H1 (cell line): ENCODE measurements at regions not wholly inside any gene's neighbourhood (a gene's known extent, or its start where the extent isn't known, plus 50 kb on each side); places are given as distances from the start of the nearest gene placed in this dataset.

Experiments
- CTCF ChIA-PET: fragments of 300-600 bp; sonication (Branson Sonifier 250); formaldehyde crosslinking; loops from one replicate; lab custom pipeline; 2021; ENCODE audit not compliant: partially characterized antibody; lab: Charles Lee
- POLR2A ChIA-PET: fragments of 300-600 bp; sonication (Branson Sonifier 250); formaldehyde crosslinking; loops from one replicate; lab custom pipeline; 2021; ENCODE audit warnings: inconsistent platforms; ENCODE audit not compliant: partially characterized antibody; lab: Charles Lee
- DNase-seq, 2 experiments: peaks; one replicate each; pipeline versions ENCODE4 v3.0.0 to v3.0.0-alpha.2; 2010 to 2022; ENCODE audit warnings: low spot score in 2 of 2, low read depth in 1 of 2, mixed read lengths in 1 of 2
- FAIRE-seq: peaks from 2 replicates; lab custom pipeline; 2011; peaks lifted over from hg19 to GRCh38; lab: Jason Lieb, UNC
- H2AFZ ChIP-seq: 2 replicates; pipeline ENCODE4 v1.8.1; 2012; ENCODE audit warnings: low read length, inconsistent platforms
- H2AK5ac ChIP-seq: 2 replicates; pipeline ENCODE4 v1.6.1; 2013; ENCODE audit warnings: low read depth, low read length
- H2BK120ac ChIP-seq: replicated peaks from 2 replicates; pipeline ENCODE3; 2013; ENCODE audit warnings: low read depth, low read length, inconsistent platforms
- H2BK12ac ChIP-seq: 2 replicates; pipeline ENCODE4 v1.6.1; 2013; ENCODE audit warnings: low read depth, low read length
- H2BK15ac ChIP-seq: 2 replicates; pipeline ENCODE4 v1.6.1; 2013; ENCODE audit warnings: low read length
- H2BK20ac ChIP-seq: 2 replicates; pipeline ENCODE4 v1.6.1; 2013; ENCODE audit warnings: low read length
- H2BK5ac ChIP-seq: 2 replicates; pipeline ENCODE4 v1.6.1; 2013; ENCODE audit warnings: low read depth, low read length
- H3K14ac ChIP-seq: 2 replicates; pipeline ENCODE4 v1.6.1; 2013; ENCODE audit warnings: inconsistent platforms; ENCODE audit not compliant: insufficient read length
- H3K18ac ChIP-seq: 2 replicates; pipeline ENCODE4 v1.6.1; 2013; ENCODE audit warnings: low read length; ENCODE audit errors: extremely low read depth
- H3K23ac ChIP-seq: 2 replicates; pipeline ENCODE4 v1.6.1; 2013; ENCODE audit warnings: inconsistent platforms; ENCODE audit not compliant: insufficient read length
- H3K23me2 ChIP-seq: 2 replicates; pipeline ENCODE4 v1.6.1; 2013; ENCODE audit warnings: low read depth, low read length
- H3K27ac ChIP-seq: 2 replicates; pipeline ENCODE4 v1.6.1; 2011; ENCODE audit warnings: low read depth, low read length, inconsistent platforms
- H3K27me3 ChIP-seq, 4 experiments: replicated peaks in 1 of 4; 1 replicate in 1 of 4; 2 replicates in 3 of 4; pipeline versions ENCODE4 v1.6.1 to v1.8.1; 2011 to 2013; ENCODE audit warnings: low read length in 3 of 4, mild to moderate bottlenecking in 3 of 4, inconsistent platforms in 2 of 4, mixed read lengths in 2 of 4, moderate library complexity in 1 of 4; ENCODE audit not compliant: control insufficient read depth in 3 of 4, insufficient read depth in 3 of 4; ENCODE audit errors: extremely low read depth in 1 of 4
- H3K36me3 ChIP-seq, 4 experiments: 2 replicates each; pipeline versions ENCODE4 v1.6.1 to v1.8.1; 2011 to 2013; ENCODE audit warnings: mild to moderate bottlenecking in 4 of 4, low read length in 3 of 4, moderate library complexity in 2 of 4, control low read depth in 1 of 4, inconsistent platforms in 1 of 4; ENCODE audit not compliant: insufficient read depth in 4 of 4, control insufficient read depth in 2 of 4
- H3K4ac ChIP-seq: replicated peaks from 2 replicates; pipeline ENCODE3; 2013; ENCODE audit warnings: low read length, low read depth, mixed read lengths, inconsistent platforms; ENCODE audit not compliant: insufficient read length
- H3K4me1 ChIP-seq, 4 experiments: replicated peaks in 1 of 4; 1 replicate in 1 of 4; 2 replicates in 3 of 4; pipeline versions ENCODE4 v1.6.1 to v1.8.1; 2011 to 2013; ENCODE audit warnings: low read length in 3 of 4, inconsistent platforms in 2 of 4, mixed read lengths in 1 of 4; ENCODE audit not compliant: insufficient read depth in 4 of 4, control insufficient read depth in 3 of 4
- H3K4me2 ChIP-seq, 2 experiments: 2 replicates each; pipeline versions ENCODE4 v1.6.1 to v1.8.1; 2011 to 2013; ENCODE audit warnings: low read depth in 2 of 2, low read length in 2 of 2, control low read depth in 1 of 2, inconsistent platforms in 1 of 2, mild to moderate bottlenecking in 1 of 2; ENCODE audit not compliant: insufficient read depth in 1 of 2
- H3K4me3 ChIP-seq, 4 experiments: fragments of 200-600, 300-600 bp in 1 of 4; sonication (generic), shearing (Covaris generic), sonication (Bioruptor Twin) in 1 of 4; 2 replicates each; pipeline versions ENCODE4 v1.5.1 to v1.8.1; 2011 to 2016; ENCODE audit warnings: low read length in 4 of 4, low read depth in 3 of 4, control low read depth in 2 of 4, inconsistent platforms in 2 of 4, mild to moderate bottlenecking in 2 of 4, mixed read lengths in 1 of 4, moderate library complexity in 1 of 4; ENCODE audit not compliant: insufficient read depth in 2 of 4; ENCODE audit errors: extremely low read depth in 1 of 4
- H3K56ac ChIP-seq: replicated peaks from 2 replicates; pipeline ENCODE3; 2013; ENCODE audit warnings: low read depth, mild to moderate bottlenecking, mixed read lengths, low read length, inconsistent platforms; ENCODE audit not compliant: insufficient read length
- H3K79me1 ChIP-seq: 2 replicates; pipeline ENCODE4 v1.6.1; 2013; ENCODE audit warnings: low read depth, low read length, control low read depth
- H3K79me2 ChIP-seq, 2 experiments: 2 replicates each; pipeline versions ENCODE4 v1.6.1 to v1.8.1; 2012 to 2013; ENCODE audit warnings: low read length in 2 of 2, mild to moderate bottlenecking in 2 of 2, inconsistent platforms in 1 of 2; ENCODE audit not compliant: insufficient read depth in 2 of 2, control insufficient read depth in 1 of 2
- H3K9ac ChIP-seq, 4 experiments: replicated peaks in 1 of 4; 1 replicate in 1 of 4; 2 replicates in 3 of 4; pipeline versions ENCODE4 v1.6.1 to v1.8.1; 2011 to 2013; ENCODE audit warnings: low read depth in 3 of 4, low read length in 3 of 4, control low read depth in 2 of 4, mild to moderate bottlenecking in 2 of 4, moderate library complexity in 2 of 4, inconsistent platforms in 1 of 4; ENCODE audit errors: extremely low read depth in 1 of 4
- H3K9me3 ChIP-seq, 2 experiments: 2 replicates each; pipeline versions ENCODE4 v1.6.1 to v1.8.1; 2012 to 2013; ENCODE audit warnings: mild to moderate bottlenecking in 2 of 2, moderate library complexity in 2 of 2, control low read depth in 1 of 2, inconsistent platforms in 1 of 2, low read depth in 1 of 2, low read length in 1 of 2, mixed read lengths in 1 of 2; ENCODE audit not compliant: insufficient read depth in 2 of 2
- H4K20me1 ChIP-seq, 2 experiments: replicated peaks in 1 of 2; 2 replicates each; pipeline versions ENCODE3 to v1.8.1; 2011 to 2013; ENCODE audit warnings: inconsistent platforms in 2 of 2, low read length in 2 of 2, mild to moderate bottlenecking in 1 of 2; ENCODE audit not compliant: insufficient read depth in 2 of 2, control insufficient read depth in 1 of 2
- H4K5ac ChIP-seq: 2 replicates; pipeline ENCODE4 v1.6.1; 2013; ENCODE audit warnings: low read length, low read depth, mixed read lengths, inconsistent platforms; ENCODE audit not compliant: insufficient read length
- H4K8ac ChIP-seq: 2 replicates; pipeline ENCODE4 v1.8.0; 2013; ENCODE audit warnings: mild to moderate bottlenecking, moderate library complexity, low read length, inconsistent platforms; ENCODE audit not compliant: insufficient read depth; ENCODE audit errors: extremely low read depth
- H4K91ac ChIP-seq: replicated peaks from 2 replicates; pipeline ENCODE3; 2013; ENCODE audit warnings: low read length, mixed read lengths, inconsistent platforms; ENCODE audit not compliant: insufficient read length
- BACH1 ChIP-seq: IDR thresholded peaks from 2 replicates; pipeline ENCODE4 v1.6.1; 2012; ENCODE audit warnings: low read length, improper control_type of control experiment
- BRCA1 ChIP-seq: IDR thresholded peaks from 2 replicates; pipeline ENCODE4 v1.6.1; 2012; ENCODE audit warnings: low read depth, low read length, improper control_type of control experiment
- CREB1 ChIP-seq: IDR thresholded peaks from 2 replicates; pipeline ENCODE4 v1.6.1; 2012; ENCODE audit warnings: inconsistent platforms
- FOSL1 ChIP-seq: IDR thresholded peaks from 2 replicates; pipeline ENCODE4 v1.6.1; 2011; ENCODE audit warnings: mild to moderate bottlenecking, low read depth, low read length, moderate library complexity; ENCODE audit not compliant: insufficient read depth
- NANOG ChIP-seq: IDR thresholded peaks from 2 replicates; pipeline ENCODE4 v1.6.1; 2011; ENCODE audit warnings: low read length, low read depth, mild to moderate bottlenecking, inconsistent platforms; ENCODE audit not compliant: insufficient read depth, poor library complexity, severe bottlenecking
- SP1 ChIP-seq: IDR thresholded peaks from 2 replicates; pipeline ENCODE4 v1.6.1; 2011; ENCODE audit warnings: low read depth, low read length
- SUZ12 ChIP-seq: fragments of 200-600 bp; sonication (generic); IDR thresholded peaks from 2 replicates; pipeline ENCODE4 v1.6.1; 2012; ENCODE audit warnings: mild to moderate bottlenecking, inconsistent platforms, low read length, moderate library complexity, mixed read lengths
- TAF1 ChIP-seq: IDR thresholded peaks from 2 replicates; pipeline ENCODE4 v1.6.1; 2011; ENCODE audit warnings: mild to moderate bottlenecking, low read depth, low read length
- TAF7 ChIP-seq: optimal IDR thresholded peaks from 2 replicates; pipeline ENCODE3; 2011; ENCODE audit warnings: low read depth, mild to moderate bottlenecking, inconsistent platforms, low read length, moderate library complexity, borderline replicate concordance
- TCF12 ChIP-seq: IDR thresholded peaks from 2 replicates; pipeline ENCODE4 v1.6.1; 2011; ENCODE audit warnings: low read depth, mild to moderate bottlenecking, low read length
- TEAD4 ChIP-seq: IDR thresholded peaks from 2 replicates; pipeline ENCODE4 v1.6.1; 2012; ENCODE audit warnings: low read depth, low read length, inconsistent platforms, mixed read lengths
- WGBS, 2 experiments: shearing (Covaris generic) in 1 of 2; methylation state at CpG; one replicate each; pipeline versions ENCODE4 v1.1.6 to v1.1.7; 2013 to 2015; ENCODE audit warnings: low lambda C conversion rate in 2 of 2, mixed read lengths in 2 of 2, inconsistent platforms in 1 of 2, low coverage in 1 of 2, missing lambda C conversion rate in 1 of 2; ENCODE audit not compliant: insufficient replicate concordance in 2 of 2, insufficient coverage in 1 of 2, insufficient read length in 1 of 2; ENCODE audit errors: extremely low coverage in 1 of 2, missing lambda C conversion rate in 1 of 2; 5-methylcytosine and 5-hydroxymethylcytosine counted together
- TF ChIP-seq, protein P1 (sequence below), 3 experiments: IDR thresholded peaks; 1 replicate in 2 of 3; 2 replicates in 1 of 3; pipeline versions ENCODE4 v1.5.1 to v1.6.1; 2011; ENCODE audit warnings: low read length in 3 of 3, mild to moderate bottlenecking in 3 of 3, inconsistent platforms in 2 of 3, low read depth in 1 of 3, moderate library complexity in 1 of 3; ENCODE audit not compliant: insufficient read depth in 1 of 3; ENCODE audit errors: control extremely low read depth in 1 of 3
- TF ChIP-seq, protein P2 (sequence below): IDR thresholded peaks from 2 replicates; pipeline ENCODE4 v1.6.1; 2011; ENCODE audit warnings: low read length, improper control_type of control experiment

DNA sequence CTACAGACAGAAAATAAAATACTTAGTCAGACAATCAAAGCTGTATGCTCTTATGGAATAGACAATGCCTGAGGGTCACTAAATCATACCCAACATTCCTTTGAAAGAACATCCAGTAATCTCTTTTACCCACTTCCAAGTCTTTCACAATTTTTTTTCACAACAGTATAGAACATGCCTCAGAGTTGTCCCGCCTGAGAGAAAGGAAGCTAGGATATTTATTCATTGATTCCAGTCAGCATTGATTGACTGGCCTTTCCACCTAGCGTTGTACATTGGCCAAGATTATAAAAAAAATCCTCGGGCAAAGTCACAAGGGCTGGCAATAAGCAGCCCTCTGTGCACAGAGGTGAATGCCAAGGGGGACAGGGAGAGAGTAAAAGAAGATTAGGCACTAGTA lies 318.1 kb upstream of the PIK3R1 start:
- no peak overlapping the region for H3K56ac ChIP-seq
- no peaks in the 10 kb centered on the region for H3K79me1 ChIP-seq
- H3K9ac ChIP-seq: no peak overlapping the region
- H4K20me1 ChIP-seq: no peaks in the 10 kb centered on the region
- H2BK20ac ChIP-seq: no peak overlapping the region
- no peak overlapping the region for H2BK120ac ChIP-seq
- POLR2A ChIA-PET: no interaction called here
- FAIRE-seq (no peak), DNase-seq (no peak)
- no peaks in the 10 kb centered on the region for H3K36me3 ChIP-seq
- no peak overlapping the region for H3K27ac ChIP-seq
- H2AK5ac ChIP-seq: no peak overlapping the region
- no peak overlapping the region for H2AFZ ChIP-seq
- H3K4me2 ChIP-seq: no peak overlapping the region
- WGBS, 2 experiments: 70% methylated on average over 3 of the region's 3 CpGs; no CpG with 5 or more reads in 1 of the 2 experiments
- no peaks in the 10 kb centered on the region for H3K4me1 ChIP-seq
- H3K23me2 ChIP-seq: no peaks in the 10 kb centered on the region
- H3K18ac ChIP-seq: no peak overlapping the region
- CTCF ChIA-PET: no interaction called here
- H2BK12ac ChIP-seq: no peak overlapping the region
- no peak overlapping the region for H3K23ac ChIP-seq
- H3K79me2 ChIP-seq: no peaks in the 10 kb centered on the region
- H3K4me3 ChIP-seq: no peak overlapping the region
- no peaks in the 10 kb centered on the region for H3K27me3 ChIP-seq
- no peak overlapping the region for H2BK5ac ChIP-seq
- H3K9me3 ChIP-seq: no peaks in the 10 kb centered on the region; a peak in 1 of 4 replicates
- H3K4ac ChIP-seq: no peak overlapping the region
- H4K5ac ChIP-seq: no peak overlapping the region
- no peak overlapping the region for H2BK15ac ChIP-seq
- H4K8ac ChIP-seq: no peak overlapping the region
- H3K14ac ChIP-seq: no peak overlapping the region
- H4K91ac ChIP-seq: no peak overlapping the region
- TF ChIP-seq BACH1 (no peak), TCF12 (no peak), SP1 (no peak), CREB1 (no peak), FOSL1 (no peak), NANOG (no peak), TAF7 (no peak), SUZ12 (no peak), TEAD4 (no peak), TAF1 (no peak), BRCA1 (no peak)
- TF ChIP-seq, protein P1, sequence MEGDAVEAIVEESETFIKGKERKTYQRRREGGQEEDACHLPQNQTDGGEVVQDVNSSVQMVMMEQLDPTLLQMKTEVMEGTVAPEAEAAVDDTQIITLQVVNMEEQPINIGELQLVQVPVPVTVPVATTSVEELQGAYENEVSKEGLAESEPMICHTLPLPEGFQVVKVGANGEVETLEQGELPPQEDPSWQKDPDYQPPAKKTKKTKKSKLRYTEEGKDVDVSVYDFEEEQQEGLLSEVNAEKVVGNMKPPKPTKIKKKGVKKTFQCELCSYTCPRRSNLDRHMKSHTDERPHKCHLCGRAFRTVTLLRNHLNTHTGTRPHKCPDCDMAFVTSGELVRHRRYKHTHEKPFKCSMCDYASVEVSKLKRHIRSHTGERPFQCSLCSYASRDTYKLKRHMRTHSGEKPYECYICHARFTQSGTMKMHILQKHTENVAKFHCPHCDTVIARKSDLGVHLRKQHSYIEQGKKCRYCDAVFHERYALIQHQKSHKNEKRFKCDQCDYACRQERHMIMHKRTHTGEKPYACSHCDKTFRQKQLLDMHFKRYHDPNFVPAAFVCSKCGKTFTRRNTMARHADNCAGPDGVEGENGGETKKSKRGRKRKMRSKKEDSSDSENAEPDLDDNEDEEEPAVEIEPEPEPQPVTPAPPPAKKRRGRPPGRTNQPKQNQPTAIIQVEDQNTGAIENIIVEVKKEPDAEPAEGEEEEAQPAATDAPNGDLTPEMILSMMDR (IDR thresholded peaks at IDR 0.05; ENCODE audit: control extremely low read depth in 1 of 3, insufficient read depth in 1 of 3, low read depth in 1 of 3, low read length in 3 of 3): no peak
- TF ChIP-seq, protein P2, sequence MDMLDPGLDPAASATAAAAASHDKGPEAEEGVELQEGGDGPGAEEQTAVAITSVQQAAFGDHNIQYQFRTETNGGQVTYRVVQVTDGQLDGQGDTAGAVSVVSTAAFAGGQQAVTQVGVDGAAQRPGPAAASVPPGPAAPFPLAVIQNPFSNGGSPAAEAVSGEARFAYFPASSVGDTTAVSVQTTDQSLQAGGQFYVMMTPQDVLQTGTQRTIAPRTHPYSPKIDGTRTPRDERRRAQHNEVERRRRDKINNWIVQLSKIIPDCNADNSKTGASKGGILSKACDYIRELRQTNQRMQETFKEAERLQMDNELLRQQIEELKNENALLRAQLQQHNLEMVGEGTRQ: no peak
